Heart left ventricle (tissue), 16 donors: ENCODE measurements at regions not wholly inside any gene's neighbourhood (a gene's known extent, or its start where the extent isn't known, plus 50 kb on each side); places are given as distances from the start of the nearest gene placed in this dataset.
"Not testable (repeated sequence)": the region's sequence is repeated elsewhere in the genome, so short reads cannot be mapped to it uniquely, and the experiment has no call there.

Experiments
- ATAC-seq, 4 donors: fragments of 200-7000 bp; cut with Tn5 transposase; one replicate each; pipeline ENCODE4 v1.9.1; 2020 to 2022; ENCODE audit warnings: moderate library complexity in 4 of 4, mild to moderate bottlenecking in 3 of 4, moderate number of reproducible peaks in 1 of 4
- DNase-seq, 5 donors: peaks; one replicate each; pipeline ENCODE4 v3.0.0-alpha.2; 2020
- H3K27ac ChIP-seq, 12 donors: fragments of 200-600 bp; sonication (generic) in 4 of 12; one replicate each; pipeline versions ENCODE4 v1.5.0 to v1.8.0; 2016 to 2022; ENCODE audit warnings: mild to moderate bottlenecking in 2 of 12
- H3K27me3 ChIP-seq, 9 donors: fragments of 200-600 bp; sonication (generic) in 2 of 9; one replicate each; pipeline versions ENCODE4 v1.5.1 to v1.8.0; 2016 to 2022; ENCODE audit warnings: mild to moderate bottlenecking in 3 of 9
- H3K36me3 ChIP-seq, 9 donors: fragments of 200-600 bp; sonication (generic) in 2 of 9; one replicate each; pipeline versions ENCODE4 v1.5.0 to v1.8.0; 2018 to 2022; ENCODE audit warnings: mild to moderate bottlenecking in 2 of 9
- H3K4me1 ChIP-seq, 12 donors: fragments of 200-600 bp; sonication (generic) in 4 of 12; one replicate each; pipeline versions ENCODE4 v1.5.0 to v1.8.0; 2016 to 2022; ENCODE audit warnings: mild to moderate bottlenecking in 3 of 12
- H3K4me3 ChIP-seq, 12 donors: fragments of 200-600 bp; sonication (generic) in 4 of 12; one replicate each; pipeline versions ENCODE4 v1.5.0 to v1.8.0; 2017 to 2022; ENCODE audit warnings: mild to moderate bottlenecking in 9 of 12, moderate library complexity in 4 of 12
- H3K9me3 ChIP-seq, 12 donors: fragments of 200-600 bp; sonication (generic) in 4 of 12; one replicate each; pipeline versions ENCODE4 v1.5.0 to v1.8.0; 2016 to 2022; ENCODE audit warnings: mild to moderate bottlenecking in 1 of 12
- CTCF ChIP-seq, 12 donors: fragments of 200-600 bp; sonication (generic) in 4 of 12; IDR thresholded peaks; one replicate each; pipeline versions ENCODE4 v1.5.0 to v1.8.0; 2018 to 2022; ENCODE audit warnings: antibody characterized with exemption in 12 of 12, mild to moderate bottlenecking in 5 of 12
- POLR2A ChIP-seq, 2 donors: fragments of 450-650 bp; IDR thresholded peaks; one replicate each; pipeline ENCODE4 v1.6.1; 2017; ENCODE audit warnings: antibody characterized with exemption in 2 of 2, mild to moderate bottlenecking in 2 of 2, moderate library complexity in 2 of 2
- WGBS, 4 donors: extraction: QIAGEN DNeasy Blood & Tissue Kit in 2 of 4; methylation state at CpG; one replicate each; pipeline versions ENCODE4 v1.1.5 to v1.1.7; 2013 to 2018; 5-methylcytosine and 5-hydroxymethylcytosine counted together
- intact Hi-C, 10 donors: fragments of 100-400 bp; cut with DNase I; formaldehyde crosslinking; loops; one replicate each; pipeline versions ENCODE4 v1.11.1 to v1.14.2; 2022
- donor health status: ischemic (EF 13 %, LVEDD 7.1; RV severe dilation, severe dysfunction).
- donor health status: healthy with polysubstance abuse.
- donor health status: DM: no; HTN: yes; CAD: no.
- donor health status: DM: no; HTN: no; CAD: no.
- donor health status: ischemic (EF 25% LVEDD 6.9; RV normal size, moderate dysfunction).
- donor health status: ischemic (EF 25% LVEDD 5.7; RV mildly dilated, moderate dysfunction).
- donor health status: healthy.
- donor health status: DM: yes; HTN: yes; CAD: no.
- donor health status: ischemic (EF 35%, LVEDD 5.7; RV mildly dilated, moderate dysfunction).
- donor health status: nonischemic (EF 11% LVEDD 7.7; RV severe dilation, severe dysfunction).
- donor health status: DM: yes; HTN: yes; CAD: no.
- donor health status: PGD.
- donor health status: ischemic (EF 29% LVEDD 5.4; RV normal size, mild dysfunction).
- donor health status: nonischemic (EF 23%, LVEDD 6.1; RV moderate dilation, normal function).

GRCh38 chr6:16901306-16901705 is 140.0 kb upstream of the ATXN1 start:
- Histone ChIP-seq H3K27me3 (no peaks in the 10 kb centered on the region), H3K9me3 (no peaks in the 10 kb centered on the region), H3K27ac (no peak overlapping the region), H3K4me1 (peaks cover 0 to 27% (median 0%) of the 10 kb centered on the region in 12 donors), H3K36me3 (no peaks in the 10 kb centered on the region), H3K4me3 (no peak overlapping the region)
- ATAC-seq: no peak
- intact Hi-C loops: no loop called here
- WGBS, 4 donors: 89 to 93% (median 90%) methylated on average over 2 of the region's 2 CpGs
- TF ChIP-seq CTCF (IDR thresholded peaks at IDR 0.05) (no peak), POLR2A (IDR thresholded peaks at IDR 0.05) (no peak)
- DNase-seq: no peak

- no peaks in the 10 kb centered on the region for H3K27me3 ChIP-seq
- no peak for TF ChIP-seq POLR2A (IDR thresholded peaks at IDR 0.05)
- no peak for TF ChIP-seq CTCF (IDR thresholded peaks at IDR 0.05)
- WGBS, 4 donors: 63 to 69% (median 66%) methylated on average over 8 of the region's 8 CpGs
These were observed 137.6 kb upstream of the ATXN1 start for GRCh38 chr6:16898640-16899396.

GRCh38 chr6:16897669-16898068 is 136.4 kb upstream of the ATXN1 start:
- 92 to 97% (median 95%) methylated on average over 5 of the region's 5 CpGs for WGBS, 4 donors
- intact Hi-C loops: no loop called here

More at GRCh38 chr6:16898640-16899396, 137.6 kb upstream of the ATXN1 start:
- Histone ChIP-seq H3K27ac (no peak overlapping the region), H3K4me1 (peaks cover 0 to 24% (median 0%) of the 10 kb centered on the region in 12 donors), H3K9me3 (peaks cover 0 to 18% (median 0%) of the 10 kb centered on the region in 12 donors), H3K4me3 (no peak overlapping the region), H3K36me3 (no peaks in the 10 kb centered on the region)
- intact Hi-C loops: no loop called here
- ATAC-seq (no peak), DNase-seq (no peak)

GRCh38 chr6:16894301-16894700 is 133.0 kb upstream of the ATXN1 start:
- ATAC-seq: no peak
- Histone ChIP-seq H3K27me3 (no peaks in the 10 kb centered on the region), H3K4me1 (no peaks in the 10 kb centered on the region), H3K9me3 (peaks cover 0 to 30% (median 0%) of the 10 kb centered on the region in 12 donors), H3K27ac (no peak overlapping the region), H3K36me3 (no peaks in the 10 kb centered on the region), H3K4me3 (no peak overlapping the region)
- TF ChIP-seq POLR2A (IDR thresholded peaks at IDR 0.05): no peak
- no peak for TF ChIP-seq CTCF (IDR thresholded peaks at IDR 0.05)
- intact Hi-C loops: no loop called here
- no peak for DNase-seq

More at GRCh38 chr6:16897669-16898068, 136.4 kb upstream of the ATXN1 start:
- Histone ChIP-seq H3K36me3 (no peaks in the 10 kb centered on the region), H3K4me3 (no peak overlapping the region), H3K4me1 (peaks cover 0 to 14% (median 0%) of the 10 kb centered on the region in 12 donors), H3K27ac (no peak overlapping the region), H3K9me3 (peaks cover 0 to 30% (median 0%) of the 10 kb centered on the region in 12 donors), H3K27me3 (no peaks in the 10 kb centered on the region)
- TF ChIP-seq POLR2A (IDR thresholded peaks at IDR 0.05) (no peak), CTCF (IDR thresholded peaks at IDR 0.05) (no peak)
- no peak for ATAC-seq
- DNase-seq: no peak

- H3K27me3 ChIP-seq, DNase-seq, H3K36me3 ChIP-seq, intact Hi-C loops, H3K4me1 ChIP-seq, H3K27ac ChIP-seq, ATAC-seq, H3K4me3 ChIP-seq: not testable (repeated sequence)
- 83 to 91% (median 87%) methylated on average over 7 of the region's 7 CpGs for WGBS, 4 donors
- H3K9me3 ChIP-seq: peaks cover 0 to 30% (median 0%) of the 10 kb centered on the region in 12 donors
These were observed 129.8 kb upstream of the ATXN1 start for GRCh38 chr6:16891110-16891509.
